Cardiac muscle cell (in vitro differentiated cells and primary cell): ENCODE measurements at regions not wholly inside any gene's neighbourhood (a gene's known extent, or its start where the extent isn't known, plus 50 kb on each side); places are given as distances from the start of the nearest gene placed in this dataset.

Source experiments
- DNase-seq, 2 donors: peaks; one replicate each; pipeline versions ENCODE4 v3.0.0 to v3.0.0-alpha.2; 2010 to 2017; ENCODE audit warnings: low read depth in 1 of 2, low spot score in 1 of 2
- H3K27ac ChIP-seq: fragments of 200-600 bp; sonication (generic); 2 replicates; pipeline ENCODE4 v1.5.1; 2016
- H3K27me3 ChIP-seq: fragments of 200-600 bp; sonication (generic); 2 replicates; pipeline ENCODE4 v1.6.0; 2016; ENCODE audit warnings: control low read depth
- H3K36me3 ChIP-seq: fragments of 200-600 bp; sonication (generic); 2 replicates; pipeline ENCODE4 v1.5.1; 2016; ENCODE audit warnings: control low read depth
- H3K4me1 ChIP-seq: fragments of 200-600 bp; sonication (generic); 2 replicates; pipeline ENCODE4 v1.8.1; 2017; ENCODE audit warnings: low read depth, mild to moderate bottlenecking, mixed run types
- H3K4me3 ChIP-seq: fragments of 200-600 bp; sonication (generic); 2 replicates; pipeline ENCODE4 v1.5.1; 2016; ENCODE audit warnings: mild to moderate bottlenecking
- H3K9me3 ChIP-seq: fragments of 200-600 bp; sonication (generic); 2 replicates; pipeline ENCODE4 v1.5.1; 2017; ENCODE audit warnings: low read depth, mild to moderate bottlenecking, control low read depth
- TF ChIP-seq, protein P1 (sequence below): IDR thresholded peaks from 2 replicates; pipeline ENCODE4 v1.5.1; 2012; ENCODE audit warnings: low read depth, mild to moderate bottlenecking, low read length

DNA sequence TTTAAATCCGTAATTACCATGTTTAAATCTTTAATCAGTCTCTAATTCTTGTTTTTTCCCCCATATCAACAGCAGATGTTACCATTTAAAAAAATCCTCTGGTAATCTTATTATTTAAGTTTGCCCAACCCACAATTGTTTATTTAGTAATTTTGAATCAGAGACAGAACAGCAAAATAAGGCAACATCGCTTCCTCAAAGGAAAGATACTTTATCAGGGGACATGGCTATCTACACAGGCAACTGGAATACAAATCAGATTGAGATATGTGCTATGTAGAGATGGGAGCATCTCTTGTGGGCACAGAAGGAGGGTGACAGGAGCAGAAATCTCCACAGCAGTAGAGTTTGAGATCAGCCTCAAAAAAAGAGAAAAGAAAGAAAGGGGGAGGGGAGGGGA is 674.4 kb downstream of the SEMA5A start:
- Histone ChIP-seq H3K4me3 (no peak overlapping the region), H3K4me1 (no peaks in the 10 kb centered on the region), H3K36me3 (no peaks in the 10 kb centered on the region), H3K9me3 (no peaks in the 10 kb centered on the region), H3K27me3 (no peaks in the 10 kb centered on the region), H3K27ac (no peak overlapping the region)
- TF ChIP-seq, protein P1, sequence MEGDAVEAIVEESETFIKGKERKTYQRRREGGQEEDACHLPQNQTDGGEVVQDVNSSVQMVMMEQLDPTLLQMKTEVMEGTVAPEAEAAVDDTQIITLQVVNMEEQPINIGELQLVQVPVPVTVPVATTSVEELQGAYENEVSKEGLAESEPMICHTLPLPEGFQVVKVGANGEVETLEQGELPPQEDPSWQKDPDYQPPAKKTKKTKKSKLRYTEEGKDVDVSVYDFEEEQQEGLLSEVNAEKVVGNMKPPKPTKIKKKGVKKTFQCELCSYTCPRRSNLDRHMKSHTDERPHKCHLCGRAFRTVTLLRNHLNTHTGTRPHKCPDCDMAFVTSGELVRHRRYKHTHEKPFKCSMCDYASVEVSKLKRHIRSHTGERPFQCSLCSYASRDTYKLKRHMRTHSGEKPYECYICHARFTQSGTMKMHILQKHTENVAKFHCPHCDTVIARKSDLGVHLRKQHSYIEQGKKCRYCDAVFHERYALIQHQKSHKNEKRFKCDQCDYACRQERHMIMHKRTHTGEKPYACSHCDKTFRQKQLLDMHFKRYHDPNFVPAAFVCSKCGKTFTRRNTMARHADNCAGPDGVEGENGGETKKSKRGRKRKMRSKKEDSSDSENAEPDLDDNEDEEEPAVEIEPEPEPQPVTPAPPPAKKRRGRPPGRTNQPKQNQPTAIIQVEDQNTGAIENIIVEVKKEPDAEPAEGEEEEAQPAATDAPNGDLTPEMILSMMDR: no peak
- no peak for DNase-seq

DNA sequence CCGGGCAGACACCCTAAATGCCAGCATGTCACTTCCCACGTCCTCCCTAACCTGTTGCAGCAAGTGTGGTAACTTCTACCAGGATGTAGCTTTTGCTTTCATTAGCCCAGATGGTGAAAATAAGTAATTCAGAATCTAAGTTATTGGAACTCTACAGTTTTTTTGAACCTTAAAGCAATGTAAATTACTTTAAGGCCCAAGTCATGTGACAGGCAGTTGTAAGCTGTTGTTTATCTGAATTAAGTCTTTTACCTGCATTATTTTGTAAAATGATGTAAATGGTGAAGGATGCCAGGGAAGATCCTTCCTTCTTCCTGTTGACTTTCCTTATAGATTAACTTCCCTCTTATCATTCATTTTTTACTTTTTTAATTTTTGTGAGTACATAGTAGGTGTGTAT is 670.2 kb downstream of the SEMA5A start:
- no peaks in the 10 kb centered on the region for H3K36me3 ChIP-seq
- TF ChIP-seq, protein P1: no peak
- no peaks in the 10 kb centered on the region for H3K9me3 ChIP-seq
- H3K27me3 ChIP-seq: no peaks in the 10 kb centered on the region
- H3K4me1 ChIP-seq: no peaks in the 10 kb centered on the region
- no peak overlapping the region for H3K27ac ChIP-seq
- DNase-seq: no peak
- H3K4me3 ChIP-seq: no peak overlapping the region

DNA sequence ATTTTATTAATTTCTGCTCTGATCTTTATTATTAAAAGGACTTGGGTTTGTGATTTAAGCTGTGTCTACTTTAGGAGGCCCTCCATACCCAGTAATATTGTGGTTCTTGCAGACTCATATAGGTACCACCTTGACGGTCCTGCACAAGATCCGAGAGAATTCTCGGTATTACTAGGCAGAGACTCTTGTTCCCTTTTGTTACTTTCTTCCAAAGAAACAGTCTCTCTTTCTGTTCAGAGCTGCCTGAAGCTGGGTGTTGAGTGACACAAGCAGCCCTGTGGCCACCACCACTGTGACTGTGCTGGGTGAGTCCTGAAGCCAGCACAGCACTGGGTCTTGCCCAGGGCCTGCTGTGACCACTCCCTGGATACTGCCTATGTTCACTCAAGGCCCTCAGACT is 666.6 kb downstream of the SEMA5A start:
- TF ChIP-seq, protein P1: no peak
- Histone ChIP-seq H3K36me3 (no peaks in the 10 kb centered on the region), H3K4me3 (no peak overlapping the region), H3K4me1 (no peaks in the 10 kb centered on the region), H3K27me3 (no peaks in the 10 kb centered on the region), H3K9me3 (no peaks in the 10 kb centered on the region), H3K27ac (no peak overlapping the region)
- DNase-seq: no peak

DNA sequence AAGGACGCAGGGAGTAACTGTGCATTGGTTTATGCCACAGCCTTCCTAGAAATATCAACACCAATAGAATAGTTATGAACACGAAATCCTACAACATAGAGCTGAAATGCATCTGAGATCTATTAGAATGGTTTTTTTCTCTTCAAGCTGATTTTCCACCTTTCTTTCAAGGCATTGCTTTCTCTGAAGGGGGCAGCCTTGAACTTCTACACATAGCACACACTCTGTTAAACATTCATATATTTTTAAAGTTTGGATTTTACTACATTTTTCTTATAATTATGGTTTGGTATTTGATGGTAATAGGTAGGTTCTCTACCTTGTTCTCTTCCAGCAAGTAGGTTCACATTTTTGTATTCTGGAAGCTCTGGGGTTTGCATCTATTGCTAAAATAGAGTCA is 661.8 kb downstream of the SEMA5A start:
- no peaks in the 10 kb centered on the region for H3K27me3 ChIP-seq
- no peak overlapping the region for H3K27ac ChIP-seq
- no peaks in the 10 kb centered on the region for H3K4me1 ChIP-seq
- no peaks in the 10 kb centered on the region for H3K36me3 ChIP-seq
- TF ChIP-seq, protein P1: no peak
- H3K4me3 ChIP-seq: no peak overlapping the region
- no peak for DNase-seq
- no peaks in the 10 kb centered on the region for H3K9me3 ChIP-seq

DNA sequence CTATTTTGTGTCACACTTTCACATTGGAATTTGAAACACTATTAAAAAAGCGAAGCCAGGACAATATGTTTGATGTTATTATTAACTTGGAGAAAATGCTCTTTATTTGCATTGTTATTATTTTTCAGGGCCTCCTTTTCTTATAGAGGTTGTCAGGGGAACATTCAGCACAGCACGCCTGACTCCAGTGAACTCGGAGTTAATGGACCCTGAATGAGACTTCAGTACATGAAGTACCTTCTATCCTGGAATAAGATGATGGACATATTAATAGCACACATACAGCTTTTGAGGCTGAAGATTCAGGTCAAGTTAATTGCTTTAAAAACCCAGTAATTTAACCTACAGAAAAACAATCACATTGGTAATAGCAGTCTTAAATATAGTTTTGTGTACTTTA is 652.9 kb downstream of the SEMA5A start:
- no peak for DNase-seq
- Histone ChIP-seq H3K4me1 (no peaks in the 10 kb centered on the region), H3K9me3 (no peaks in the 10 kb centered on the region), H3K27ac (no peak overlapping the region), H3K36me3 (no peaks in the 10 kb centered on the region), H3K4me3 (no peak overlapping the region), H3K27me3 (no peaks in the 10 kb centered on the region)
- TF ChIP-seq, protein P1: no peak

DNA sequence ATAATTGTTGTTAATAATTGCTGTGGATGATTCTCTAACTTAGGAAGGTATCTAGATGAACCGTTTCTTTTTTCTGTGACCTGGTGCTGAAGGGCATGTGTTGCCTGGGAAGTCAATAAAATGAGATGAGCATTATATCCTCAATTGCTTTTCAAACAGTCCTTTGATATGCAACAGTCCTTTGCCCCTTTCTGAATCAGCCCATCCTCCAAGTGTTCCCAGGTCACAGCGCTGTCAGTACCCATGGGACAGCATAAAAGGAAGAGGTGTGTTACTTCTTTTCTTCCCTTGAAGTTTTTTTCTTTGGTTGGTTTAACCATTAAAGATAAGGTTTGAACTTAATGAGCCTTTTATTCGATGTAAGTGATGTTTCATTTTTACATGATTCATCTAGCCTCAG is 651.8 kb downstream of the SEMA5A start:
- no peaks in the 10 kb centered on the region for H3K27me3 ChIP-seq
- TF ChIP-seq, protein P1: no peak
- H3K27ac ChIP-seq: no peak overlapping the region
- no peaks in the 10 kb centered on the region for H3K36me3 ChIP-seq
- no peaks in the 10 kb centered on the region for H3K4me1 ChIP-seq
- no peak for DNase-seq
- no peaks in the 10 kb centered on the region for H3K9me3 ChIP-seq
- H3K4me3 ChIP-seq: no peak overlapping the region
